IMR-90 (cell line): ENCODE measurements at regions not wholly inside any gene's neighbourhood (a gene's known extent, or its start where the extent isn't known, plus 50 kb on each side); places are given as distances from the start of the nearest gene placed in this dataset.

ENCODE experiments used
- ATAC-seq: fragments of 200-7000 bp; cut with Tn5 transposase; 2 replicates; pipeline ENCODE4 v1.9.1; 2020; ENCODE audit warnings: low read depth, mild to moderate bottlenecking, moderate library complexity
- BruUV-seq: library from RNA; stranded (reverse); fragments of 400-500 nt; replicated peaks from 2 replicates; lab custom pipeline; 2021; lab: Mats Ljungman, UMichigan
- CTCF ChIA-PET: fragments of 300-600 bp; formaldehyde crosslinking; extraction: SDS; loops from one replicate; lab custom pipeline; 2021; ENCODE audit warnings: antibody characterized with exemption; lab: Yijun Ruan, JAX
- POLR2A ChIA-PET: fragments of 300-600 bp; sonication (Branson Sonifier 250); formaldehyde crosslinking; loops from one replicate; lab custom pipeline; 2022; ENCODE audit warnings: antibody characterized with exemption; ENCODE audit not compliant: unreplicated experiment; lab: Charles Lee
- DNase-seq: peaks from one replicate; pipeline ENCODE4 v3.0.0; 2013
- H2AFZ ChIP-seq: replicated peaks from 2 replicates; pipeline ENCODE3; 2013; ENCODE audit warnings: low read length, mild to moderate bottlenecking; ENCODE audit not compliant: poor library complexity
- H2AK5ac ChIP-seq: 2 replicates; pipeline ENCODE4 v1.6.1; 2013; ENCODE audit warnings: low read depth, low read length, inconsistent platforms
- H2AK9ac ChIP-seq: replicated peaks from 2 replicates; pipeline ENCODE3; 2013; ENCODE audit warnings: mild to moderate bottlenecking, low read depth, low read length, moderate library complexity; ENCODE audit not compliant: poor library complexity
- H2BK120ac ChIP-seq: 2 replicates; pipeline ENCODE4 v1.6.1; 2013; ENCODE audit warnings: low read depth, low read length, inconsistent platforms
- H2BK15ac ChIP-seq: 3 replicates; pipeline ENCODE4 v1.6.1; 2013; ENCODE audit warnings: low read depth, low read length, inconsistent platforms
- H2BK20ac ChIP-seq: 2 replicates; pipeline ENCODE4 v1.6.1; 2013; ENCODE audit warnings: low read depth, mild to moderate bottlenecking, inconsistent platforms, low read length, moderate library complexity
- H2BK5ac ChIP-seq: 2 replicates; pipeline ENCODE4 v1.6.1; 2013; ENCODE audit warnings: mild to moderate bottlenecking, low read depth, low read length, inconsistent platforms; ENCODE audit not compliant: poor library complexity, severe bottlenecking
- H3K14ac ChIP-seq: replicated peaks from 2 replicates; pipeline ENCODE4 v1.6.1; 2013; ENCODE audit warnings: low read depth, low read length, inconsistent platforms
- H3K18ac ChIP-seq: 2 replicates; pipeline ENCODE4 v1.6.1; 2013; ENCODE audit warnings: low read depth, low read length, control low read depth
- H3K23ac ChIP-seq: 2 replicates; pipeline ENCODE4 v1.6.1; 2013; ENCODE audit warnings: low read depth, low read length, inconsistent platforms
- H3K27ac ChIP-seq: 2 replicates; pipeline ENCODE4 v1.5.1; 2013; ENCODE audit warnings: mild to moderate bottlenecking, control low read depth, low read length; ENCODE audit not compliant: insufficient read depth
- H3K27me3 ChIP-seq: 2 replicates; pipeline ENCODE4 v1.6.1; 2013; ENCODE audit warnings: low read length; ENCODE audit not compliant: control insufficient read depth, insufficient read depth
- H3K36me3 ChIP-seq: 2 replicates; pipeline ENCODE4 v1.6.1; 2013; ENCODE audit warnings: low read length, mixed read lengths; ENCODE audit not compliant: control insufficient read depth, insufficient read depth
- H3K4ac ChIP-seq: 2 replicates; pipeline ENCODE4 v1.6.1; 2013; ENCODE audit warnings: low read depth, low read length, inconsistent platforms
- H3K4me1 ChIP-seq: 2 replicates; pipeline ENCODE4 v1.6.1; 2013; ENCODE audit warnings: low read length, mixed read lengths; ENCODE audit not compliant: control insufficient read depth, insufficient read depth
- H3K4me2 ChIP-seq: 2 replicates; pipeline ENCODE4 v1.6.1; 2013; ENCODE audit warnings: low read depth, mild to moderate bottlenecking, control low read depth, low read length, moderate library complexity
- H3K4me3 ChIP-seq: 2 replicates; pipeline ENCODE4 v1.5.1; 2013; ENCODE audit warnings: low read depth, mild to moderate bottlenecking, control low read depth, low read length, moderate library complexity; ENCODE audit not compliant: insufficient read depth
- H3K56ac ChIP-seq: 2 replicates; pipeline ENCODE4 v1.6.1; 2013; ENCODE audit warnings: low read length, inconsistent platforms; ENCODE audit not compliant: insufficient read depth; ENCODE audit errors: extremely low read depth
- H3K79me1 ChIP-seq, 2 experiments: 2 replicates each; pipeline ENCODE4 v1.6.1; 2013; ENCODE audit warnings: low read length in 2 of 2, inconsistent platforms in 1 of 2, low read depth in 1 of 2
- H3K9ac ChIP-seq: 2 replicates; pipeline ENCODE4 v1.6.1; 2013; ENCODE audit warnings: low read depth, low read length, control low read depth
- H3K9me1 ChIP-seq: 2 replicates; pipeline ENCODE4 v1.6.1; 2013; ENCODE audit warnings: low read length, inconsistent platforms; ENCODE audit not compliant: insufficient read depth
- H3K9me3 ChIP-seq: 2 replicates; pipeline ENCODE4 v1.6.1; 2013; ENCODE audit warnings: low read length; ENCODE audit not compliant: control insufficient read depth, insufficient read depth
- H4K20me1 ChIP-seq: 2 replicates; pipeline ENCODE4 v1.6.1; 2013; ENCODE audit warnings: low read length, inconsistent platforms; ENCODE audit not compliant: insufficient read depth
- H4K5ac ChIP-seq: 2 replicates; pipeline ENCODE4 v1.6.1; 2013; ENCODE audit warnings: mild to moderate bottlenecking, low read depth, low read length, control low read depth
- H4K8ac ChIP-seq, 2 experiments: 2 replicates each; pipeline ENCODE4 v1.6.1; 2013; ENCODE audit warnings: low read depth in 2 of 2, low read length in 2 of 2, control low read depth in 1 of 2, inconsistent platforms in 1 of 2
- H4K91ac ChIP-seq: 2 replicates; pipeline ENCODE4 v1.6.1; 2013; ENCODE audit warnings: low read depth, low read length, inconsistent platforms; ENCODE audit not compliant: insufficient read depth
- BHLHE40 ChIP-seq: fragments of 150-350 bp; IDR thresholded peaks from 2 replicates; pipeline ENCODE4 v1.6.1; 2016; ENCODE audit warnings: mild to moderate bottlenecking, low read depth, low read length
- CEBPB ChIP-seq: IDR thresholded peaks from 2 replicates; pipeline ENCODE4 v1.6.1; 2012; ENCODE audit warnings: low read depth, low read length, improper control_type of control experiment
- CHD1 ChIP-seq: IDR thresholded peaks from 2 replicates; pipeline ENCODE4 v1.6.1; 2012; ENCODE audit warnings: low read depth, low read length, improper control_type of control experiment
- CTCF ChIP-seq: conservative IDR thresholded peaks from 2 replicates; pipeline ENCODE4 v1.5.1; 2012; ENCODE audit warnings: mild to moderate bottlenecking, low read depth, low read length, improper control_type of control experiment
- ELK1 ChIP-seq: fragments of 150-350 bp; IDR thresholded peaks from 2 replicates; pipeline ENCODE4 v1.6.1; 2016; ENCODE audit warnings: low read depth, mild to moderate bottlenecking, low read length, moderate library complexity, borderline replicate concordance
- FOS ChIP-seq: fragments of 150-350 bp; IDR thresholded peaks from 2 replicates; pipeline ENCODE4 v1.6.1; 2016; ENCODE audit warnings: low read depth, low read length
- MAFK ChIP-seq: IDR thresholded peaks from 2 replicates; pipeline ENCODE4 v1.6.1; 2012; ENCODE audit warnings: low read depth, low read length, improper control_type of control experiment
- MAZ ChIP-seq: IDR thresholded peaks from 2 replicates; pipeline ENCODE4 v1.6.1; 2012; ENCODE audit warnings: low read depth, mild to moderate bottlenecking, low read length, improper control_type of control experiment, moderate library complexity, borderline replicate concordance
- MXI1 ChIP-seq: IDR thresholded peaks from 2 replicates; pipeline ENCODE4 v1.6.1; 2012; ENCODE audit warnings: low read depth, mild to moderate bottlenecking, low read length, moderate library complexity, borderline replicate concordance
- NFE2L2 ChIP-seq: fragments of 150-350 bp; IDR thresholded peaks from 2 replicates; pipeline ENCODE4 v1.6.1; 2016; ENCODE audit warnings: low read depth, mild to moderate bottlenecking, low read length
- POLR2A ChIP-seq: IDR thresholded peaks from 2 replicates; pipeline ENCODE4 v1.6.1; 2012; ENCODE audit warnings: mild to moderate bottlenecking, low read depth, low read length
- RAD21 ChIP-seq: IDR thresholded peaks from 2 replicates; pipeline ENCODE4 v1.6.1; 2012; ENCODE audit warnings: low read length, improper control_type of control experiment
- RCOR1 ChIP-seq: IDR thresholded peaks from 2 replicates; pipeline ENCODE4 v1.6.1; 2012; ENCODE audit warnings: mild to moderate bottlenecking, low read length, improper control_type of control experiment; ENCODE audit not compliant: insufficient replicate concordance
- RFX5 ChIP-seq: IDR thresholded peaks from 2 replicates; pipeline ENCODE4 v1.8.0; 2012; ENCODE audit warnings: low read depth, mild to moderate bottlenecking, low read length, moderate library complexity
- SMC3 ChIP-seq: fragments of 150-350 bp; IDR thresholded peaks from 2 replicates; pipeline ENCODE4 v1.6.1; 2016; ENCODE audit warnings: low read depth, mild to moderate bottlenecking, antibody characterized with exemption, low read length, moderate library complexity
- USF2 ChIP-seq: fragments of 150-350 bp; IDR thresholded peaks from 2 replicates; pipeline ENCODE4 v1.6.1; 2017; ENCODE audit warnings: mild to moderate bottlenecking, antibody characterized with exemption, low read length, low read depth
- WGBS, 2 experiments: methylation state at CpG; one replicate each; pipeline versions ENCODE4 v1.1.5 to v1.1.7; 2013; ENCODE audit warnings: missing lambda C conversion rate in 2 of 2; ENCODE audit not compliant: insufficient read length in 1 of 2; ENCODE audit errors: extremely low coverage in 2 of 2; 5-methylcytosine and 5-hydroxymethylcytosine counted together
- dilution Hi-C: fragments of 300-500 bp; cut with HindIII; formaldehyde crosslinking; loops from one replicate; pipeline ENCODE4 v1.14.3; 2018; ENCODE audit warnings: low sequenced_read_pairs; ENCODE audit not compliant: unreplicated experiment
- in situ Hi-C: fragments of 300-500 bp; cut with MboI; formaldehyde crosslinking; loops from 3 replicates; pipeline ENCODE4 v1.14.3; 2019; ENCODE audit warnings: low sequenced_read_pairs, inconsistent platforms, mixed read lengths
- intact Hi-C: fragments of 100-400 bp; cut with micrococcal nuclease; formaldehyde crosslinking; loops from 2 replicates; pipeline ENCODE4 v1.10.0; 2022

- H4K20me1 ChIP-seq = no peaks in the 10 kb centered on the region
- H2AK9ac ChIP-seq = no peak overlapping the region
- no peaks in the 10 kb centered on the region for H3K79me1 ChIP-seq
- ChIA-PET POLR2A (no interaction called here), CTCF (no interaction called here)
- intact Hi-C loops = loop anchor here (10.0 kb wide), 2 partner anchors 119 to 209 kb away; no protein-coding TSS in a partner anchor
- H2BK15ac ChIP-seq = no peak overlapping the region
- peaks cover 3% of the 10 kb centered on the region; the same call in 1 of the 2 replicates for H3K9me1 ChIP-seq
- TF ChIP-seq MAZ (no peak), RFX5 (no peak), USF2 (no peak), NFE2L2 (no peak), ELK1 (no peak), CTCF (no peak), MXI1 (no peak), RAD21 (no peak), FOS (no peak), CHD1 (no peak), RCOR1 (no peak), SMC3 (no peak), CEBPB (no peak), MAFK (no peak), BHLHE40 (no peak), POLR2A (no peak)
- H3K9me3 ChIP-seq = no peaks in the 10 kb centered on the region
- no peak overlapping the region for H4K8ac ChIP-seq
- H3K9ac ChIP-seq = no peak overlapping the region
- BruUV-seq = no TSS peak
- in situ Hi-C loops = no loop called here
- H2AK5ac ChIP-seq = no peak overlapping the region
- no peak for ATAC-seq
- H4K5ac ChIP-seq = no peak overlapping the region
- H3K4me2 ChIP-seq = no peak overlapping the region
- dilution Hi-C loops = no loop called here
- no peak overlapping the region for H3K56ac ChIP-seq
- DNase-seq = no peak
- no peak overlapping the region for H2BK20ac ChIP-seq
- H3K4me3 ChIP-seq = no peak overlapping the region
- H2AFZ ChIP-seq = no peak overlapping the region
- no peak overlapping the region for H3K14ac ChIP-seq
- H3K36me3 ChIP-seq = no peaks in the 10 kb centered on the region
- H3K18ac ChIP-seq = no peak overlapping the region
- H3K23ac ChIP-seq = 0 out of 2 replicates have a peak overlapping the region, but pooled peaks have one; percentile 12
- no peak overlapping the region for H2BK5ac ChIP-seq
- H3K4ac ChIP-seq = peak overlapping the region; percentile 24; the same call in 1 of the 2 replicates
- no peak overlapping the region for H4K91ac ChIP-seq
- no CpG with 5 or more reads among the region's 1 CpG for WGBS, 2 experiments
- peaks cover 11% of the 10 kb centered on the region for H3K4me1 ChIP-seq
- no peak overlapping the region for H3K27ac ChIP-seq
- no peaks in the 10 kb centered on the region for H3K27me3 ChIP-seq
- peak overlapping the region; percentile 47 for H2BK120ac ChIP-seq
Measured at GRCh38 chr20:54343634-54344033, 131.8 kb upstream of the DOK5 start.
